ENCODE measurements at regions not wholly inside any gene's neighbourhood (a gene's known extent, or its start where the extent isn't known, plus 50 kb on each side); places are given as distances from the start of the nearest gene placed in this dataset.

DNA sequence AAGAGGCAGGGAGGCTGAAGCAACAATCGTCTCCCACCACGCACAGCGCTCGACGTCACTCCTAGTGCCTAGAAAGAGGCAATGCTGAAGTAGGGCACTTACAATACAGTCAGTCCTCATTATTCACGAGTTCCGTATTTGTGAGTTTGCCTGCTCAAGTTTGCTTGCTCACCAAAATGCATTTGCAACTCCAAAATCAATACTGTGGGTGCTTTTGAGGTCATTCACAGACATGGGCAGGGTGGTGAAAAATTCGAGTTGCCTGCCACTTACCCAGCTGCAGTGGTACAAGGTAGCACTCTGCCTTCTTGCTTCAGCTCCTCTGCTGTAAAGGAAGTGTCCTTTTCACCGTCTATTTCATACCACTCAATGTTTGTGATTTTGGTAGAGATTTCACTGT, 113.7 kb upstream of the NCK2 start:
- H3K4me3 ChIP-seq, result no peak overlapping the region
- H3K27me3 ChIP-seq, result peaks cover 7% of the 10 kb centered on the region
- 92% methylated on average over 9 of the region's 9 CpGs for WGBS
- no peak overlapping the region for H3K27ac ChIP-seq
- H3K4me1 ChIP-seq, result no peaks in the 10 kb centered on the region
- no peaks in the 10 kb centered on the region for H3K9me3 ChIP-seq
- no peaks in the 10 kb centered on the region for H3K36me3 ChIP-seq
- no peak for TF ChIP-seq POLR2A (IDR thresholded peaks at IDR 0.05)
- no peak for TF ChIP-seq CTCF (IDR thresholded peaks at IDR 0.05)
- no peak for TF ChIP-seq POLR2AphosphoS5 (IDR thresholded peaks at IDR 0.05)
- TF ChIP-seq EP300 (IDR thresholded peaks at IDR 0.05), result no peak
- DNase-seq (ENCODE audit: low spot score in 2 of 2), result no peak

DNA sequence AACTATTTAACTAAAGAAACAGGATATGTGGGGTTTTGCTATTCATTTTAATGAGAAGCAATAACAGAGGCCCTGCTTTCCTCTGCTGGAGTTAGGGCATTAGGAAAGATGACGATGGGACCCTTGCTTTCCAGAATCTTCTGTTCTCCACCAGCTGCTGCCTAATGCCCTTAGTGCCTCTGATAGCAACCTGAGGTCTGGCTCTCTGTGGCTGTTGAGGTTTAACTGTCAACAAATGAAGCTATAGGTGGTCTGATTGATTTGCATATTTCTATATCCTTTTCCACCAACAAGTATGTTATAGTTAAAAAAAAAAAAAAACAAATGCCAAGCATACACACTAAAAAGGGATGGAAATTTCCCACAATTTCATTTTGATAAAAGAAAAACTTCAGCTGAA, 115.1 kb upstream of the NCK2 start:
- DNase-seq (ENCODE audit: low spot score in 2 of 2), result no peak
- no peaks in the 10 kb centered on the region for H3K9me3 ChIP-seq
- no peaks in the 10 kb centered on the region for H3K4me1 ChIP-seq
- 89% methylated on average over 1 of the region's 1 CpG for WGBS
- no peaks in the 10 kb centered on the region for H3K36me3 ChIP-seq
- H3K27me3 ChIP-seq, result peaks cover 12% of the 10 kb centered on the region
- no peak overlapping the region for H3K4me3 ChIP-seq
- no peak for TF ChIP-seq POLR2AphosphoS5 (IDR thresholded peaks at IDR 0.05)
- no peak for TF ChIP-seq POLR2A (IDR thresholded peaks at IDR 0.05)
- no peak for TF ChIP-seq EP300 (IDR thresholded peaks at IDR 0.05)
- no peak for TF ChIP-seq CTCF (IDR thresholded peaks at IDR 0.05)
- no peak overlapping the region for H3K27ac ChIP-seq

- H3K9me3 ChIP-seq, result no peaks in the 10 kb centered on the region
- 29% methylated on average over 3 of the region's 3 CpGs for WGBS
- DNase-seq (ENCODE audit: low spot score in 2 of 2), result no peak
Observed at GRCh38 chr2:105627534-105627933, 117.2 kb upstream of the NCK2 start.

GRCh38 chr2:105626966-105627340, 117.8 kb upstream of the NCK2 start:
- TF ChIP-seq POLR2AphosphoS5 (IDR thresholded peaks at IDR 0.05), result no peak
- no peak for TF ChIP-seq POLR2A (IDR thresholded peaks at IDR 0.05)
- TF ChIP-seq EP300 (IDR thresholded peaks at IDR 0.05), result no peak
- TF ChIP-seq CTCF (IDR thresholded peaks at IDR 0.05), result no peak
- peaks cover 12% of the 10 kb centered on the region for H3K27me3 ChIP-seq
- no peaks in the 10 kb centered on the region for H3K36me3 ChIP-seq
- no peak overlapping the region for H3K27ac ChIP-seq
- H3K4me1 ChIP-seq, result no peaks in the 10 kb centered on the region
- 88% methylated on average over 3 of the region's 3 CpGs for WGBS
- no peak for DNase-seq (ENCODE audit: low spot score in 2 of 2)
- H3K4me3 ChIP-seq, result no peak overlapping the region
- no peaks in the 10 kb centered on the region for H3K9me3 ChIP-seq

More at GRCh38 chr2:105627534-105627933, 117.2 kb upstream of the NCK2 start:
- TF ChIP-seq POLR2AphosphoS5 (IDR thresholded peaks at IDR 0.05) (no peak), CTCF (IDR thresholded peaks at IDR 0.05) (no peak), POLR2A (IDR thresholded peaks at IDR 0.05) (no peak), EP300 (IDR thresholded peaks at IDR 0.05) (no peak)
- Histone ChIP-seq H3K4me3 (no peak overlapping the region), H3K27ac (no peak overlapping the region), H3K36me3 (no peaks in the 10 kb centered on the region), H3K27me3 (peaks cover 12% of the 10 kb centered on the region), H3K4me1 (no peaks in the 10 kb centered on the region)

DNA sequence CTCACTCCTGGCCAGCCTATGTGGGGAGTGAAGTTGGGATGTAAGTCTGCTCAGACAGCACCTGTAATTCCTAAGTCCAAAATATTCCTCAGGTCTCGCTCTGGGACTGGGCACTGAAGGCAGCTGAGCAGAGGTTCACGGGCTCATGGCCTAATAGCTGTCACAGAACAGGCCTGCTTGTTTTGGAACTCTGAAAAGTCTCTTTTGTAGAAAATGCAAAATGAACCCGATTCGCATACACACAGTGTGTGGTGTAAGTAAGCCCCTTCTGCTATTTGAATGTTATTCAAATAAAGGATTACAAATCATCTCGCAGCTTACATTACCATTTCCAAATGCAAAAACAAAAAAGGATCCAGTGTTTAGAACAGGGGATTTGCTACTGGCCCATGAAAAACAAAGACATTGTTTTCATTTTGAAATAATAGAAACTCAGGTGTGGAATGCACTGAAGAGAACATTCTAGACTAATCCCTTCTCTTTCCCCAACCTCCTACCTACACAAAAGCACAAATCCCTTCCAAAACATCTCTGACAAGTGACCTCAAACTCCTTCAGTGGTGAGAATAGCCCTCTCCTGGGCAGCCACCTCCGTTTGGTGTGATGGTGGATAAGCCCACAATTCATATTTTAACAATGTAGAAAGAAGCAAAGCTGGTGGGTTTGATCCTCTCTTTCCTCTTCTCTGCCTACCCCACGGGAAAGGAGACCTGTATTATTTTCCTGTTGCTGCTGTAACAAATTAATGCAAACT, 118.3 kb upstream of the NCK2 start:
- DNase-seq (ENCODE audit: low spot score in 2 of 2), result no peak
- no peak for TF ChIP-seq POLR2AphosphoS5 (IDR thresholded peaks at IDR 0.05)
- TF ChIP-seq POLR2A (IDR thresholded peaks at IDR 0.05), result no peak
- no peak for TF ChIP-seq EP300 (IDR thresholded peaks at IDR 0.05)
- TF ChIP-seq CTCF (IDR thresholded peaks at IDR 0.05), result no peak
- H3K4me1 ChIP-seq, result no peaks in the 10 kb centered on the region
- peaks cover 12% of the 10 kb centered on the region for H3K27me3 ChIP-seq
- no peak overlapping the region for H3K27ac ChIP-seq
- H3K9me3 ChIP-seq, result no peaks in the 10 kb centered on the region
- H3K36me3 ChIP-seq, result no peaks in the 10 kb centered on the region
- no peak overlapping the region for H3K4me3 ChIP-seq
- 85% methylated on average over 7 of the region's 7 CpGs for WGBS
